Parathyroid adenoma (tissue), 2 donors: ENCODE measurements at regions not wholly inside any gene's neighbourhood (a gene's known extent, or its start where the extent isn't known, plus 50 kb on each side); places are given as distances from the start of the nearest gene placed in this dataset.
A peak's percentile ranks its signal among the peaks of the same experiment; 100 is the strongest.

Experiments used
- H2AFZ ChIP-seq: fragments of 300-600 bp; sonication (generic); one replicate; pipeline ENCODE4 v1.7.0; 2017; ENCODE audit warnings: antibody characterized with exemption, mild to moderate bottlenecking
- H3K27ac ChIP-seq: fragments of 300-600 bp; sonication (generic); one replicate; pipeline ENCODE4 v1.7.0; 2017
- H3K27me3 ChIP-seq: fragments of 300-600 bp; sonication (generic); one replicate; pipeline ENCODE4 v1.7.0; 2017; ENCODE audit warnings: low read length; ENCODE audit not compliant: control insufficient read depth, insufficient read depth
- H3K36me3 ChIP-seq: fragments of 300-600 bp; sonication (generic); one replicate; pipeline ENCODE4 v1.7.0; 2017; ENCODE audit warnings: low read length; ENCODE audit not compliant: control insufficient read depth, insufficient read depth
- H3K4me1 ChIP-seq: fragments of 300-600 bp; sonication (generic); one replicate; pipeline ENCODE4 v1.7.0; 2017; ENCODE audit warnings: control low read depth
- H3K4me2 ChIP-seq: fragments of 300-600 bp; sonication (generic); one replicate; pipeline ENCODE4 v1.7.0; 2017; ENCODE audit warnings: low read length
- H3K4me3 ChIP-seq: fragments of 300-600 bp; sonication (generic); one replicate; pipeline ENCODE4 v1.7.0; 2017; ENCODE audit warnings: low read depth, low read length
- H3K79me2 ChIP-seq: fragments of 300-600 bp; sonication (generic); one replicate; pipeline ENCODE4 v1.7.0; 2017; ENCODE audit warnings: control low read depth
- H3K9ac ChIP-seq: fragments of 300-600 bp; sonication (generic); one replicate; pipeline ENCODE4 v1.7.0; 2017; ENCODE audit warnings: mild to moderate bottlenecking
- H3K9me3 ChIP-seq: fragments of 300-600 bp; sonication (generic); one replicate; pipeline ENCODE4 v1.7.0; 2017; ENCODE audit warnings: low read length; ENCODE audit not compliant: control insufficient read depth
- TF ChIP-seq, protein P1 (sequence below): fragments of 300-600 bp; sonication (generic); IDR thresholded peaks from one replicate; pipeline ENCODE4 v1.7.0; 2017; ENCODE audit warnings: antibody characterized with exemption, mild to moderate bottlenecking
- donor health status: primary hyperparathyroidism.

DNA sequence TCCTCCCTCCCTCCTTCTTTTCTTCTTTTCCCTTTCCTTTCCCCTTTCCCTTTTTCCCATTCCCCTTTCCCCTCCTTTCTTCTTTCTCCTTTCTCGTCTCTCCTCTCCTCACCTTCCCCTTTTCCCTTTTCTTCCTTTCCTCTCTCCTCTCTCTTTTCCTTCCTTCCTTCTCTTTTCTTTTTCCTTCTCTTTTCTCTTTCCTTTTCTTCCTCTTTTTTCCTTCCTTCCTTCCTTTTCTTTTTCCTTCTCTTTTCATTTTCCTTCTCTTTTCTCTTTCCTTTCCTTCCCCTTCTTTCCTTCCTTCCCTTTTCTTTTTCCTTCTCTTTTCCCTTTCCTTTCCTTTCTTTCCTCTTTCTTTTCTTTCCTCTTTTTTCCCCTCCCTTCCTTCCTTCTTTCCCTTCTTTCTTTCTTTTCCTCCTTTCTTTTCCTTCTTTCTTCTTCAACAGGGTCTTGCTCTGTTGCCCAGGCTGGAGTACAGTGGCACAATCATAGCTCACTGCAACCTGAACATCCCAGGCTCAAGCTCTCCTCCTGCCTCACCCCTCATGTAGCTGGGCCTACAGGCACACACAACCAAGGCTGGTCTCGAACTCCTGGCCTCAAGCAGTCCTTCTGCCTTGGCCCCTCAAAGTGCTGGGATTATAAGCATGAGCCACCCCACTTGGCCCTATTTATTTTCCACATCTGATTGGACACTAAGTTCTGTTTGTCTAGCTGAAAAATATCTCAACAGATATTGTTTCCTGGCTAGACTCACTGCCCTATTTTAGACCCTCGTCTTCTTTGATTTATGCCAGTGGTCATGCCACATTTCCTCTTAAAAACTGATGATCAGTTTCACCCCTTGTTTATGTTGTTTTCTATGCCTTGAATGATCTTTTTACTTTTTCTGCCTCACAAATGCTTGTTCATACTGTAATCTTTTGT, 57.1 kb upstream of the MACF1 start:
- TF ChIP-seq, protein P1, sequence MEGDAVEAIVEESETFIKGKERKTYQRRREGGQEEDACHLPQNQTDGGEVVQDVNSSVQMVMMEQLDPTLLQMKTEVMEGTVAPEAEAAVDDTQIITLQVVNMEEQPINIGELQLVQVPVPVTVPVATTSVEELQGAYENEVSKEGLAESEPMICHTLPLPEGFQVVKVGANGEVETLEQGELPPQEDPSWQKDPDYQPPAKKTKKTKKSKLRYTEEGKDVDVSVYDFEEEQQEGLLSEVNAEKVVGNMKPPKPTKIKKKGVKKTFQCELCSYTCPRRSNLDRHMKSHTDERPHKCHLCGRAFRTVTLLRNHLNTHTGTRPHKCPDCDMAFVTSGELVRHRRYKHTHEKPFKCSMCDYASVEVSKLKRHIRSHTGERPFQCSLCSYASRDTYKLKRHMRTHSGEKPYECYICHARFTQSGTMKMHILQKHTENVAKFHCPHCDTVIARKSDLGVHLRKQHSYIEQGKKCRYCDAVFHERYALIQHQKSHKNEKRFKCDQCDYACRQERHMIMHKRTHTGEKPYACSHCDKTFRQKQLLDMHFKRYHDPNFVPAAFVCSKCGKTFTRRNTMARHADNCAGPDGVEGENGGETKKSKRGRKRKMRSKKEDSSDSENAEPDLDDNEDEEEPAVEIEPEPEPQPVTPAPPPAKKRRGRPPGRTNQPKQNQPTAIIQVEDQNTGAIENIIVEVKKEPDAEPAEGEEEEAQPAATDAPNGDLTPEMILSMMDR, result no peak
- Histone ChIP-seq H3K27ac (no peak overlapping the region), H3K9me3 (no peaks in the 10 kb centered on the region), H2AFZ (no peak overlapping the region), H3K27me3 (no peaks in the 10 kb centered on the region), H3K4me1 (peaks cover 13% of the 10 kb centered on the region), H3K4me3 (no peak overlapping the region), H3K9ac (no peak overlapping the region), H3K79me2 (peaks cover 16% of the 10 kb centered on the region), H3K4me2 (no peak overlapping the region), H3K36me3 (no peaks in the 10 kb centered on the region)

DNA sequence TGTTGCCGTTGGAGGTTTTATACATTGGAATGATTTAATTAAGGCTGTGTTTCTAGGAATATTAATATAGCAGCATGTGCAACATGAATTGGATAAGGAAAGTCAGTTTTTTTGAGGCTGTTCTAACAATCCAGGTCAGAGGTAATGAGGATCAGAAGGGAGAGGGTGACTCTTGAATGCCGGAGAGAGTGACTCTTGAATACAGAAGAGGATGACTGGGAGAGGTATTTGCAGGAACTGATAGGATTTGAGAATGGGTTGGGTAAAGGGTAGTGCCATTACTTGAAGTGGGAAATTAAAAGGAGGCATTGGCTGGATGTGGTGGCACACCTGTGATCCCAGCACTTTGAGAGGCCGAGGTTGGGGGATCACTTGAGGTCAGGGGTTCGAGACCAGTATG, 55.6 kb upstream of the MACF1 start:
- Histone ChIP-seq H3K27ac (no peak overlapping the region), H3K27me3 (no peaks in the 10 kb centered on the region), H2AFZ (no peak overlapping the region), H3K9me3 (no peaks in the 10 kb centered on the region), H3K9ac (no peak overlapping the region), H3K4me3 (no peak overlapping the region), H3K4me1 (peaks cover 14% of the 10 kb centered on the region), H3K4me2 (no peak overlapping the region), H3K79me2 (peaks cover 16% of the 10 kb centered on the region), H3K36me3 (no peaks in the 10 kb centered on the region)
- TF ChIP-seq, protein P1, result no peak

DNA sequence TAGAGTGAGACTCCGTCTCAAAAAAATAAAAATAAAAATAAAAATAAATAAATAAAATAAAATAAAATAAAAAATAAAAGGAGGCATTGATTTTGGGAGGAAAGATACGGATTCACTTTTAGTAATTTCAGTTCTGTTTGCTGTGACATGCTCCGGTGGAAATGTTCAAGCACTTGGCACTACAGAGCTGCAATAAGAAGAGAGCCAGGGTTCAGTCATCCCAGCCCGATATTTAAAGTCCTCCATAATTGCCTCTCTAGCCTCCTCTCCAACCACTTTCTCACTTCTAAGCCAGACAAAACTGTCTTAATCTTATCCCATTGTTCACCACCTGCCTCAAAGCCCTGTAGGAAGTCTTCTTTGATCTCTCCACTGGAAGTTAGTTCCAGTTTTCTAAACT, 55.0 kb upstream of the MACF1 start:
- TF ChIP-seq, protein P1, result no peak
- H3K4me2 ChIP-seq, result no peak overlapping the region
- H3K4me1 ChIP-seq, result peaks cover 19% of the 10 kb centered on the region
- peaks cover 14% of the 10 kb centered on the region for H3K79me2 ChIP-seq
- no peak overlapping the region for H2AFZ ChIP-seq
- no peaks in the 10 kb centered on the region for H3K27me3 ChIP-seq
- H3K9me3 ChIP-seq, result no peaks in the 10 kb centered on the region
- H3K4me3 ChIP-seq, result no peak overlapping the region
- no peaks in the 10 kb centered on the region for H3K36me3 ChIP-seq
- no peak overlapping the region for H3K27ac ChIP-seq
- H3K9ac ChIP-seq, result no peak overlapping the region

DNA sequence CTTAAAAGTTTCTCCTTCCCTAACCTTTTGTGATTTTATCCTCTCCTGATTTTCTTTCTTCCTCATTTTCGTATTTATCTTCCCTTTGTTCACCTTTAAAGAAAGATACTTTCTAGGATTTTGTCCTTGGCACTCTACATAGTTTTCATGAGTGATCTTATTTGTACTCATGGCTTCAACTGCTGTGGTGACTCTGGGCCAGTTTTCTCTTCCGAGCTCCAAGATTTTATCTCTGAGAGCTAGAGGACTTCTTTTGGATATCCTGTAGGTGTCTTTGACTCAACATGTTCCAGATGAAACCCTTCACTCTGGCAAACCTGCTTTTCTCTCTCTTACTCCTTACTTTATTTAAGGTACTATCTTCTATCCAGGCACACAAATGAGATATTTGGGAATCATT, 53.7 kb upstream of the MACF1 start:
- H3K4me3 ChIP-seq, result no peak overlapping the region
- TF ChIP-seq, protein P1, result no peak
- peaks cover 25% of the 10 kb centered on the region for H3K4me1 ChIP-seq
- peak overlapping the region; percentile 30 for H3K4me2 ChIP-seq
- H3K9me3 ChIP-seq, result no peaks in the 10 kb centered on the region
- H3K36me3 ChIP-seq, result no peaks in the 10 kb centered on the region
- H3K9ac ChIP-seq, result no peak overlapping the region
- no peak overlapping the region for H2AFZ ChIP-seq
- peaks cover 9% of the 10 kb centered on the region for H3K79me2 ChIP-seq
- no peaks in the 10 kb centered on the region for H3K27me3 ChIP-seq
- H3K27ac ChIP-seq, result no peak overlapping the region

DNA sequence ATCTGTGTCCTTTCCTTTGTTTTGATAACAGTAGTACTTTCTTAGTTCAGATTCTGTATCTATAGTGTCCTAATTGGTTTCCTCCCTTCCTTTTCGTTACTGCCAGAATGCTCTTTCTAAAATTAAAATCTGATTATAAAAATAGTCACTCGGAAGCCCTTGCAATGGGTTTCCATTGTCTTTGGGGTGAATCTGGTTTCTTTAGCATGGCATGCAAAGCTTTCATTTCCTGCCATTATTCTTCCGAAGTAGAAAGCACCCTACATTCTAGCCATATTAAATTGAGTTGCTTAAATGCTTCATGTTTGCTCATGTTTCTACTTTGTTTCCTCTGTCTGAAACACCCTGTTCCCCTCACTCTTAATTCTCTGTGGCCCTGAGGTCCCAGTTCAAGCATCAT, 53.2 kb upstream of the MACF1 start:
- Histone ChIP-seq H3K36me3 (no peaks in the 10 kb centered on the region), H3K4me3 (no peak overlapping the region), H3K79me2 (peaks cover 8% of the 10 kb centered on the region), H3K27ac (no peak overlapping the region), H3K4me2 (peak overlapping the region; percentile 0), H3K9me3 (no peaks in the 10 kb centered on the region), H3K27me3 (no peaks in the 10 kb centered on the region), H2AFZ (no peak overlapping the region), H3K4me1 (peaks cover 25% of the 10 kb centered on the region), H3K9ac (no peak overlapping the region)
- TF ChIP-seq, protein P1, result no peak
